Left renal cortex interstitium (tissue), 4 donors: ENCODE measurements at regions not wholly inside any gene's neighbourhood (a gene's known extent, or its start where the extent isn't known, plus 50 kb on each side); places are given as distances from the start of the nearest gene placed in this dataset.

Experiments
- DNase-seq, 4 donors: peaks; one replicate each; pipeline ENCODE4 v3.0.0-alpha.2; 2013; ENCODE audit warnings: low read depth in 4 of 4, low spot score in 2 of 4, missing footprints in 1 of 4

- no peak for DNase-seq
Observed at GRCh38 chr1:182198006-182198605, 136.6 kb upstream of the ZNF648 start.

- DNase-seq = no peak
Observed at GRCh38 chr1:182196897-182197870, 135.7 kb upstream of the ZNF648 start.

GRCh38 chr1:182195733-182196132, 134.2 kb upstream of the ZNF648 start:
- DNase-seq = no peak

- DNase-seq = no peak
Observed at GRCh38 chr1:182193908-182194550, 132.5 kb upstream of the ZNF648 start.

GRCh38 chr1:182192966-182193365, 131.5 kb upstream of the ZNF648 start:
- DNase-seq = no peak

GRCh38 chr1:182192215-182192614, 130.7 kb upstream of the ZNF648 start:
- DNase-seq = no peak

GRCh38 chr1:182191381-182192115, 130.0 kb upstream of the ZNF648 start:
- no peak for DNase-seq

GRCh38 chr1:182189535-182190066, 128.1 kb upstream of the ZNF648 start:
- DNase-seq = no peak

GRCh38 chr1:182186757-182187146, 125.2 kb upstream of the ZNF648 start:
- no peak for DNase-seq

GRCh38 chr1:182185842-182186756, 124.6 kb upstream of the ZNF648 start:
- peak in 1 of 4 donors; percentile 13 for DNase-seq

- DNase-seq = no peak
Observed at GRCh38 chr1:182185136-182185535, 123.6 kb upstream of the ZNF648 start.

- DNase-seq = no peak
Observed at GRCh38 chr1:182183606-182184005, 122.1 kb upstream of the ZNF648 start.

- no peak for DNase-seq
Observed at GRCh38 chr1:182182311-182182710, 120.8 kb upstream of the ZNF648 start.

GRCh38 chr1:182181167-182181572, 119.7 kb upstream of the ZNF648 start:
- DNase-seq = no peak

- no peak for DNase-seq
Observed at GRCh38 chr1:182175361-182175931, 113.9 kb upstream of the ZNF648 start.

- no peak for DNase-seq
Observed at GRCh38 chr1:182174513-182174855, 113.0 kb upstream of the ZNF648 start.

- DNase-seq = no peak
Observed at GRCh38 chr1:182173808-182174512, 112.4 kb upstream of the ZNF648 start.

GRCh38 chr1:182172699-182173098, 111.2 kb upstream of the ZNF648 start:
- no peak for DNase-seq
